Activated CD8-positive, alpha-beta memory T cell treated with anti-CD3 and anti-CD28 coated beads for 36 hours (primary cell): ENCODE measurements at regions not wholly inside any gene's neighbourhood (a gene's known extent, or its start where the extent isn't known, plus 50 kb on each side); places are given as distances from the start of the nearest gene placed in this dataset.

Experiments
- CTCF ChIA-PET: fragments of 350-600 bp; sonication (Branson Sonifier 250); formaldehyde crosslinking; loops from one replicate; lab custom pipeline; 2021; ENCODE audit warnings: antibody characterized with exemption; lab: Charles Lee
- POLR2A ChIA-PET: fragments of 350-600 bp; sonication (Branson Sonifier 250); formaldehyde crosslinking; loops from one replicate; lab custom pipeline; 2021; ENCODE audit warnings: antibody characterized with exemption; lab: Charles Lee

DNA sequence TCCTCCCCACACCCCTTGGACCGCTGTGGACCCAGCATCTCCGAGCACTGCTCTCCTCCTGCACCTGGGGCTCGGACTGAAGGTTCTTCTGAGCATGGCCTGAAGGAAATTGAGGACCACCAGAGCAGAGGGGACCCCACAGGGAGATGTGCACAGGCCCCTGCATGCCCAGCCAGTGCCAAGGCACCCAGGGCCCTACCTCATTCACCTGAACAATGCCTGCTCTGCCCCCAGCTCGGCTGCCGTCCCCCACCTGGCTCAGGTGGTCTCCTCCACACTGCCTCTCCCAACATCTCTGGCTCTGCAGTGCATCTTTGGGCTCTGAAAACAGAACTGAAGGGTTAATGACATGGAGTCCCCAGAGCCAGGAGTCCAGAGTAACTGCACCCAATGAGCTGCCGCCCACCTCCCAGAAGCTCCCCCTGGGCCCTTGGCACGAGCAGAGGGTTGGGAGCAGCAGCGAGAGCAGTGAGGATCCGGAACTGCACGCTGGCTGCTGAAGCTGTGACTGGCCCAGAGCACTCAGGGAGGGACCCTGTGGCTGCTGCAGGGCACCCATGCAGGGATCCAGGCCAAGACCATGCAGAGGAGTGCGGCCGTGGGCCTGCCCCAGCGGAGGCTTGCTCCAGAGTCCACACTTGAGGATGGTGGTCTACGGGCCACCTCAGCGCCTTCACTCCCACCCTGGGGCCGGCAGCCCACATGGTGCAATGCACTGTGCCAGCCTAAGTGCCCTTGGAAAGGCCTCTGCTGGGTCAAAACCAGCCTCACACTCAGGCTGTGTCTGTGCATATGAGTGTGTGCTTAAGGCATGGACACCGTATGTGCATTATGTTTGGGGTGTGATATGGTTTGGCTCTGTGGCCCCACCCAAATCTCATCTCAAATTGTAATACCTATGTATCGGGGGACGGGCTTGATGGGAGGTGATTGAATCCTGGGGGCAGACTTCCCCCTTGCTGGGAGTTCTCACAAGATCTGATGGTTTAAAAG is 686.1 kb downstream of the TBC1D22A start:
- ChIA-PET CTCF (no interaction called here), POLR2A (interaction anchor here (0.5 kb wide), 1 partner anchor 92 kb away, joined by 4 read pairs; no protein-coding TSS in a partner anchor)

DNA sequence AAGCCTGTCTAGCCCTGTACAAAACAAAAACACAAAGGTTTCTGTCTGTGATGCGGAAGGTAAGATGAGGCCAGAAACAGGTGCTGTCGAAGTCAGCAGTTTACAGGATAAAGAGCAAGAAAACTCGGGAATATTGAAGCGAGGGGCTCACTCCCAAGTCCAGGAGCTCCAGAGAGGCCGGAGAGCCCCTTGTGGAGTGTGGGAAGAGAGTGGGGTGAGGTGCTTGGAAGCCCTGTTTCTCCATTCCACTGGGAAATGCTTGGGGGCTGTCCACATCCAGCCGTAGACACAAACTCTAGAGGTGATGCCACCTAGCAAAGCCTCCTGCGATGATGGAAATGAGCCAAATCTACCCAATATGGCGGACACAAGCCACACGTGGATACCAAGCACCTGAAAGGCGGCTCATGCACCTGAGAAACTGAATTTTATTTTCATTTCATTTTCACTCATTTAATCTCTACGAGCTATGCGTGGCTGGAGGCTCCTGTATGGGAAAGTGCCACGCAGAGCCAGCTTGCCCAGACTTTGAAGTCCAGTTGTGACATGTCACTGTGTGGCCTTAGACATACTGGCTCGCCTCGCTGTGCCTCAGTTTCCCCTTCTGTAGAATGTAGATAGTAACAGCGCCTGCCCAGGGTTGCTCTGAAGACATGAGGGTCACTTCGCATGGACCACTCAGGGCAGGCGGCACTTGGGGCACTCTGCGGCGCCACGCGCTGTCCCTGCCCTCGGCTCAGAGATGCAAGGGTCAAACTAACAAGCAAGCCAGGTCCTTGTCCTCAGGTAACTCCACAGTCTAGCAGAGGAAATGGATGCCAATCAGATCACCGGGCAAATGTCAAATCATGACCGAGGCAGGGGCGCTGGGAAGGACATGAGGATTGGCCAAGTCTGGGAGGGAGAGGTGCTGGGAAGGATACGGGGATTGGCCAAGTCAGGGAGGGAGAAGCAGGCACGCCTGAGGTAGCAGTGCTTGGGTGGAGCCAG is 684.7 kb downstream of the TBC1D22A start:
- CTCF ChIA-PET = no interaction called here
- POLR2A ChIA-PET = no interaction called here

- ChIA-PET POLR2A (no interaction called here), CTCF (no interaction called here)
These were observed 683.9 kb downstream of the TBC1D22A start for GRCh38 chr22:47446331-47446730.

GRCh38 chr22:47445716-47446290 is 683.4 kb downstream of the TBC1D22A start:
- ChIA-PET CTCF (no interaction called here), POLR2A (no interaction called here)

DNA sequence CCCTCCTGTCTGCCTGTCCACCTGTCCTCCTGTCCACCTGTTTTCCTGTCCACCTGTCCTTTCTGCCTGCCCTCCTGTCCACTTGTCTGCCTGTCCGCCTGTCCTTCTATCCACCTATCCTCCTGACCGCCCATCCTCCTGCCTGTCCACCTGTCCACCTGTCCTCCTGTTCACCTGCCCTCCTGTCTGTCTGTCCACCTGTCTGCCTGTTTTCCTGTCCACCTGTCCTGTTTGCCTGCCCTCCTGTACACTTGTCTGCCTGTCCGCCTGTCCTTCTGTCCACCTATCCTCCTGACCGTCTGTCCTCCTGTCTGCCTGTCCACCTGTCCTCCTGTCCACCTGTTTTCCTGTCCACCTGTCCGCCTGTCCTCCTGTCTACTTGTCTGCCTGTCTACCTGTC is 682.8 kb downstream of the TBC1D22A start:
- POLR2A ChIA-PET = no interaction called here
- CTCF ChIA-PET = no interaction called here

DNA sequence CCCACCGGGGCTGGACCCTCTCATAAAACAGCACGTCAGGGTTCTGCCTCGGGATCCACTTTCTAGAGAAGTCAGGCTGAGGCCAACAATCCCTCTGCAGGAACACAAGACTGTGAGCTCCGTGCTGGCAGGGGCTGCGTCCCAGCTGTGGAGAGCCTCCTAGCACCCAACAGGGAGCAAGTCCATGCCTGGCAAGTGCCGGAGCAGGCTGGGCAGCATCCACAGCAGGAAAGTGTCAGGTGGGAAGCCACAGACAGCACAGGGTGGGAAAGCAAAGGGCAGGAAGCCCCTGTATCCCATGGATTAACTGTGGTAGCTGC is 682.3 kb downstream of the TBC1D22A start:
- ChIA-PET POLR2A (no interaction called here), CTCF (no interaction called here)

- POLR2A ChIA-PET = no interaction called here
- CTCF ChIA-PET = no interaction called here
These were observed 681.6 kb downstream of the TBC1D22A start for GRCh38 chr22:47443836-47444745.

DNA sequence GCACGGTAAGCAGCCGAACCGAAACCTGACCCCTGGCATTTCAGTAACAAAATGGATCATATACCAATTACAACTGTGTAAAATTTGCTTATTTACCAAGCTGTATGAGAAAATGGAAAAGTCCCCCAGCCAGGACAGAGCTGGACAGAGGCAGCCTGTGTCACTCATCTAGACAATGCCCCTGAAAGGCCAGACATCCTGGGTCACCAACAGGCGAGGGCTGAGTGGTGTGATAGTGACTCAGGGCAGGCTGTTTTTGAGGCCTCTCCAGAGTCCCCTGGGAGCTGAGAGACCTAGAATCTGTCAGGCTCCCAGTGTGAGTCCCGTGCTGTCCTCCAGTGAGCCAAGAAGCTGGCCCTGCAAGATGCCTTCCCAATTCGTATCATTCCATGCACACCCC is 680.4 kb downstream of the TBC1D22A start:
- POLR2A ChIA-PET = no interaction called here
- CTCF ChIA-PET = no interaction called here

GRCh38 chr22:47439643-47440265 is 677.3 kb downstream of the TBC1D22A start:
- ChIA-PET POLR2A (no interaction called here), CTCF (no interaction called here)

DNA sequence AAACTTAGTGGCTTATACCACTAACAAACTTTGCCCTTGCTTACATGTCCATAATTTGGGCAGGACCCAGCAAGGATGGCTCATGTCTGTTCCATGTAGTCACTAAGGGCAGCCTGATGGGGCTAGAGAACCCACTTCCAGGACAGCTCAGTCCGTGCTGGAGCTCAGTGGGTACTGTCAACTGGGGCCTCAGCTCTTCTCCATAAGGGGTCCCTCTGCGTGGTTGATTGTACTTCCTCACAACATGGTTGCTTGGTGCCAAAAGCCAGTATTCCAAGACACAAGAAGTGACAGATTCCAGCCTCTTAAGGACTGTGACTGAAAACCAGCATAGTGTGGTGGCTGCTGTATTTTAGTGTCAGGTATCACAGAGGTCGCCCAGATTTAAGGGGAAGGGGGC is 675.2 kb downstream of the TBC1D22A start:
- ChIA-PET CTCF (no interaction called here), POLR2A (no interaction called here)

DNA sequence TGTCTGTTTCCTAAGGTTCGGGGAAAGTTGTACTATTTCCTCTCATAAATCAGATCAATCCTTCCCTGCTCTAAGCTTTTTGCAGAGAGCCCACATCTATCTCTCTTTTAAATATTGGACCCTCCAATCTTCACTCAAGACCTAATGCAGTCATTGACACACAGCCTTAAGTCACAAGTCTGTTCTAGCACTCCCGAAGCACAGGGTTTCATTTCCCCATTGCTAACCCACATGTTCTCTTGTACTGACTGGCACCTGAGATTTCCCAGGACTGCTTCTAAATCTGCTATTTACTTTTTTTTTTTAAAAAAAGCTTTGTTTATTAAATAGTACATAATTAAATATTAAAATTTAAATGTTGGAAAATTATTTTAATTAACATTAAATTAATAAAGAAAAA is 674.7 kb downstream of the TBC1D22A start:
- ChIA-PET CTCF (no interaction called here), POLR2A (no interaction called here)

DNA sequence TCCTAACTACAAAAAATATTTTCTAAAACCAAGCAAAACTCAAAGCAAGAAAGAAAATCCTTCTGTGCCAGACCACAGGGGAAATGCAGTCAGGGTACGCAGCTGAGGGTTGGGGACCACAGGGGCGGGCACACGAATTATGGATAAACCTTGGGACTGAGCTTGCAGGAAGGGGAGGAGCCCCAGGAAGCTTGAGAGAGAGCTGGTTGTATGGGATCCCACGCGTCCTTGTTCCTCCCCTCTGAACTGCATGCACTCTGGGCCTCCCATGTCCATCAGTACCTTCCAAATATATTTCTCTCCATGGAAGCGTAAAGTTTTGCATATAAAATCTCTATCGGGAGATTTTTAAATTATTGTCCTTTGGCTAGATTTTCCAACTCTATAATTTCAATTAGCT is 673.4 kb downstream of the TBC1D22A start:
- CTCF ChIA-PET = no interaction called here
- POLR2A ChIA-PET = no interaction called here

DNA sequence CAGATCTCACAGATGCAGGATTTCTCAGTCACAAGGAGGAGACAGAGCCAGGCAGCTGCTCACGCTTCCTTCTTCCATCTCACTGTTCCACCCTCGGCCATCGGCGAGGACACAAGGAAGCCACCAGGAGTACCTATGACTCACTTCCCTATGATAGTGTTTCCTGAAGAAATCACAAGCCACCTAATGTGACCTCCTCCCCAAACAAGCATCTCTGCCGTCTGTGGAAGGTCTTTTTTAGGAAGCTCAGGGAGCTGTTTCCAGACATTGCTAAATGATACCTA is 672.7 kb downstream of the TBC1D22A start:
- CTCF ChIA-PET = no interaction called here
- POLR2A ChIA-PET = no interaction called here

DNA sequence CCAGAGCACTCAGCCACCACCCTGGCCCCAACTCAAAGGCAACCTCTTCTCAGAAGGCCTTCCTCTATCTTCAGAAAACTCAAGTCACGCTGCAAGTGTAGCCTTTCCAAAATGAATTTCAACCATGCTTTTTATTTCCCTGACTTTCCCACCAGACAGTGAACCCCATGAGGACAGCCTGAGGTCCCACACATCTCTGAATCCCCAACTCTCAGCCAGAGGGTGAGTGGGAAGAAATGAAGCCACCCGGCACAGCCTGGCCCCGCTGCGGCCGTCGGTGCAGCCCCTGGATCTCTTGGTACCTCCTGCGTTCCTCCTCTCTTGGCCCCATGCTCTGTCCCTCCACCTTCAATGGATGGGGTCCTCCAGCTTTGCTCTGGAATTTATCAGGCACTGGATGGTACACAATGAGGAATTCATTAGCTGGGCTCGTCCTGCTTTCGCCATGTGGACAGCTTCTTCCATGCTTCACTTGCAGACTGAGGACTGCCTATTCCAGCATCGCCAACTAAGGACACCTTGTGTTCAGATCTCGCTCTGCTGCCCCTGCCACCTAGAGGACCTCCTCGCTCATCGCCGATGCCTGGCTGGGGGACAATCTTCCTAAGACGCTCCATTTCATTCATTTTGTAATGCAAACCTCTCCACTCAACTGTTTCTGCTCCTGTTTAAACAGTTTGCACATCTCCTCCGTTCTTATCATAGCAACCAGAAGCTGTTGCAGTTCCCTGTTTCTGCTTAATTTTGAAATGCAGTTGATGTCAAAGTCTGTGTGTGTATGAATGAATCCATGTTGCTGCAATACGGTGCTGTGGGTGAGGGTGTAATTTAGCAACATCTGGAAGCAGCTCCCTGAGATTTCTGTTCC is 672.1 kb downstream of the TBC1D22A start:
- CTCF ChIA-PET = no interaction called here
- POLR2A ChIA-PET = no interaction called here

DNA sequence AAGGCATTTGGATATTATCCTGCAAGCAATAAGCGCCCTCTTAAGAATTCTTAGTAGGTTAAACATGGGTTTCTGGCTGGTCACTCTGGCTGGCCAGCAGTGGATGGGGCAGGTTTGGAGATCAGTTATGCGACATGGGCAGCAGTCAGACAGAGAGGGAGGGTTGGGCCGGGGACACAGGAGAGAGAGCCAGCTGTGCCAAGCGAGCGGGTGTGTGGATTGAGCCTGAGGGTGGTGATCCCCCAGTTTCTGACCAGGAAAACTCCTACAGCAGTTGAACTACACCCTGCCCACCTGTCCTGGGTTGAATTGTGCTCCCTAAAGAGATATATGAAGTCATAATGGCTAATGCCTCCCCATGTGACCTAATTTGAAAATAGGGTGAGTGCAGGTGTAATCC is 671.2 kb downstream of the TBC1D22A start:
- POLR2A ChIA-PET = no interaction called here
- CTCF ChIA-PET = no interaction called here

- ChIA-PET CTCF (no interaction called here), POLR2A (no interaction called here)
These were observed 670.2 kb downstream of the TBC1D22A start for GRCh38 chr22:47432683-47433082.

GRCh38 chr22:47423861-47424820 is 661.7 kb downstream of the TBC1D22A start:
- ChIA-PET POLR2A (no interaction called here), CTCF (no interaction called here)
